ENCODE measurements at regions not wholly inside any gene's neighbourhood (a gene's known extent, or its start where the extent isn't known, plus 50 kb on each side); places are given as distances from the start of the nearest gene placed in this dataset.
"Not testable (repeated sequence)": the region's sequence is repeated elsewhere in the genome, so short reads cannot be mapped to it uniquely, and the experiment has no call there.

- H3K27ac ChIP-seq (ENCODE audit: low read depth, low read length) = no peak overlapping the region
- peaks cover 13% of the 10 kb centered on the region for H3K4me1 Mint-ChIP-seq
- no peaks in the 10 kb centered on the region for H3K27me3 Mint-ChIP-seq (ENCODE audit: insufficient read depth)
- TF ChIP-seq, protein P1, sequence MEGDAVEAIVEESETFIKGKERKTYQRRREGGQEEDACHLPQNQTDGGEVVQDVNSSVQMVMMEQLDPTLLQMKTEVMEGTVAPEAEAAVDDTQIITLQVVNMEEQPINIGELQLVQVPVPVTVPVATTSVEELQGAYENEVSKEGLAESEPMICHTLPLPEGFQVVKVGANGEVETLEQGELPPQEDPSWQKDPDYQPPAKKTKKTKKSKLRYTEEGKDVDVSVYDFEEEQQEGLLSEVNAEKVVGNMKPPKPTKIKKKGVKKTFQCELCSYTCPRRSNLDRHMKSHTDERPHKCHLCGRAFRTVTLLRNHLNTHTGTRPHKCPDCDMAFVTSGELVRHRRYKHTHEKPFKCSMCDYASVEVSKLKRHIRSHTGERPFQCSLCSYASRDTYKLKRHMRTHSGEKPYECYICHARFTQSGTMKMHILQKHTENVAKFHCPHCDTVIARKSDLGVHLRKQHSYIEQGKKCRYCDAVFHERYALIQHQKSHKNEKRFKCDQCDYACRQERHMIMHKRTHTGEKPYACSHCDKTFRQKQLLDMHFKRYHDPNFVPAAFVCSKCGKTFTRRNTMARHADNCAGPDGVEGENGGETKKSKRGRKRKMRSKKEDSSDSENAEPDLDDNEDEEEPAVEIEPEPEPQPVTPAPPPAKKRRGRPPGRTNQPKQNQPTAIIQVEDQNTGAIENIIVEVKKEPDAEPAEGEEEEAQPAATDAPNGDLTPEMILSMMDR (conservative IDR thresholded peaks at IDR 0.05) = no peak
- H3K27me3 ChIP-seq (ENCODE audit: control insufficient read depth, insufficient read depth, low read length, poor library complexity, severe bottlenecking) = no peaks in the 10 kb centered on the region
- H3K9me3 ChIP-seq (ENCODE audit: control insufficient read depth, low read length) = peaks cover 15% of the 10 kb centered on the region
- DNase-seq = no peak
- no peak overlapping the region for H3K9ac ChIP-seq (ENCODE audit: extremely low read depth, low read length, poor library complexity, severe bottlenecking)
- H3K27ac Mint-ChIP-seq = no peak overlapping the region
- no peak overlapping the region for H3K4me3 Mint-ChIP-seq
- no peak overlapping the region for H3K4me3 ChIP-seq (ENCODE audit: low read length)
- no peaks in the 10 kb centered on the region for H3K36me3 ChIP-seq (ENCODE audit: control insufficient read depth, insufficient read depth, low read length)
- 93 to 100% methylated on average over 1 to 2 of the region's 2 CpGs for WGBS, 2 experiments (ENCODE audit: insufficient coverage in 1 of 2, insufficient read length in 1 of 2)
- peaks cover 9% of the 10 kb centered on the region for H3K36me3 Mint-ChIP-seq (ENCODE audit: low read depth)
- H3K4me1 ChIP-seq (ENCODE audit: control insufficient read depth, insufficient read depth, low read length) = peaks cover 7% of the 10 kb centered on the region
- H3K9me3 Mint-ChIP-seq = peaks cover 22% of the 10 kb centered on the region
These were observed 515.2 kb upstream of the FANCL start for GRCh38 chr2:58756336-58756735.

- H3K4me1 ChIP-seq (ENCODE audit: control insufficient read depth, insufficient read depth, low read length); H3K9ac ChIP-seq (ENCODE audit: extremely low read depth, low read length, poor library complexity, severe bottlenecking); H3K27ac Mint-ChIP-seq; H3K27me3 Mint-ChIP-seq (ENCODE audit: insufficient read depth); H3K36me3 ChIP-seq (ENCODE audit: control insufficient read depth, insufficient read depth, low read length); H3K36me3 Mint-ChIP-seq (ENCODE audit: low read depth); DNase-seq; H3K4me1 Mint-ChIP-seq; H3K27me3 ChIP-seq (ENCODE audit: control insufficient read depth, insufficient read depth, low read length, poor library complexity, severe bottlenecking); H3K4me3 Mint-ChIP-seq; H3K4me3 ChIP-seq (ENCODE audit: low read length); H3K27ac ChIP-seq (ENCODE audit: low read depth, low read length): not testable (repeated sequence)
- peaks cover 28% of the 10 kb centered on the region for H3K9me3 Mint-ChIP-seq
- H3K9me3 ChIP-seq (ENCODE audit: control insufficient read depth, low read length) = peaks cover 16% of the 10 kb centered on the region
- 46 to 47% methylated on average over 2 of the region's 2 CpGs for WGBS, 2 experiments (ENCODE audit: insufficient coverage in 1 of 2, insufficient read length in 1 of 2)
These were observed 511.4 kb upstream of the FANCL start for GRCh38 chr2:58752507-58752906.

GRCh38 chr2:58751676-58752075 is 510.6 kb upstream of the FANCL start:
- not testable (repeated sequence) for H3K4me3 Mint-ChIP-seq, H3K27ac Mint-ChIP-seq

GRCh38 chr2:58749041-58749440 is 507.9 kb upstream of the FANCL start:
- H3K27ac ChIP-seq (ENCODE audit: low read depth, low read length) = no peak overlapping the region
- no peak for DNase-seq
- no peak overlapping the region for H3K9ac ChIP-seq (ENCODE audit: extremely low read depth, low read length, poor library complexity, severe bottlenecking)
- H3K36me3 ChIP-seq (ENCODE audit: control insufficient read depth, insufficient read depth, low read length) = no peaks in the 10 kb centered on the region
- H3K4me3 Mint-ChIP-seq = no peak overlapping the region
- H3K4me3 ChIP-seq (ENCODE audit: low read length) = no peak overlapping the region
- H3K4me1 ChIP-seq (ENCODE audit: control insufficient read depth, insufficient read depth, low read length) = no peaks in the 10 kb centered on the region
- no peak overlapping the region for H3K27ac Mint-ChIP-seq
- no peaks in the 10 kb centered on the region for H3K27me3 Mint-ChIP-seq (ENCODE audit: insufficient read depth)
- H3K9me3 ChIP-seq (ENCODE audit: control insufficient read depth, low read length) = peaks cover 16% of the 10 kb centered on the region
- TF ChIP-seq, protein P1 (conservative IDR thresholded peaks at IDR 0.05) = no peak
- H3K9me3 Mint-ChIP-seq = peaks cover 36% of the 10 kb centered on the region
- H3K4me1 Mint-ChIP-seq = peaks cover 4% of the 10 kb centered on the region
- H3K36me3 Mint-ChIP-seq (ENCODE audit: low read depth) = peaks cover 14% of the 10 kb centered on the region
- no peaks in the 10 kb centered on the region for H3K27me3 ChIP-seq (ENCODE audit: control insufficient read depth, insufficient read depth, low read length, poor library complexity, severe bottlenecking)

More at GRCh38 chr2:58751676-58752075, 510.6 kb upstream of the FANCL start:
- H3K4me3 ChIP-seq (ENCODE audit: low read length); H3K4me1 ChIP-seq (ENCODE audit: control insufficient read depth, insufficient read depth, low read length); H3K4me1 Mint-ChIP-seq; H3K9ac ChIP-seq (ENCODE audit: extremely low read depth, low read length, poor library complexity, severe bottlenecking); DNase-seq; H3K27ac ChIP-seq (ENCODE audit: low read depth, low read length); H3K27me3 ChIP-seq (ENCODE audit: control insufficient read depth, insufficient read depth, low read length, poor library complexity, severe bottlenecking); H3K36me3 ChIP-seq (ENCODE audit: control insufficient read depth, insufficient read depth, low read length); H3K27me3 Mint-ChIP-seq (ENCODE audit: insufficient read depth); H3K36me3 Mint-ChIP-seq (ENCODE audit: low read depth): not testable (repeated sequence)
- WGBS, 2 experiments (ENCODE audit: insufficient coverage in 1 of 2, insufficient read length in 1 of 2) = 83 to 86% methylated on average over 1 to 3 of the region's 3 CpGs
- H3K9me3 Mint-ChIP-seq = peaks cover 28% of the 10 kb centered on the region
- H3K9me3 ChIP-seq (ENCODE audit: control insufficient read depth, low read length) = peaks cover 16% of the 10 kb centered on the region

DNA sequence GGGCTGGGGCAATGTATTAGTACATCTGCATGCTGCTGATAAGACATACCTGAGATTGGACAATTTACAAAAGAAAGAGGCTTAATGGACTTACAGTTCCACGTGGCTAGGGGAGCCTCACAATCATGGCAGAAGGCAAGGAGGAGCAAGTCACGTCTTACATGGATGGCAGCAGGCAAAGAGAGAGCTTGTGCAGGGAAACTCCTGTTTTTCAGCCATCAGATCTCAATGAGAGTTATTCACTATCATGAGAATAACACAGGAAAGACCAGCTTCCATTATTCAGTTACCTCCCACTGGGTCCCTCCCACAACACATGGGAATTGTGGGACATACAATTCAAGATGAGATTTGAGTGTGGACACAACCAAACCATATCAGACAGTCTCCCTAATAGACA is 504.2 kb upstream of the FANCL start:
- H3K4me1 Mint-ChIP-seq; H3K4me3 Mint-ChIP-seq; DNase-seq; H3K9ac ChIP-seq (ENCODE audit: extremely low read depth, low read length, poor library complexity, severe bottlenecking); H3K27ac Mint-ChIP-seq; H3K36me3 Mint-ChIP-seq (ENCODE audit: low read depth); H3K27ac ChIP-seq (ENCODE audit: low read depth, low read length); H3K36me3 ChIP-seq (ENCODE audit: control insufficient read depth, insufficient read depth, low read length); H3K4me3 ChIP-seq (ENCODE audit: low read length); H3K9me3 Mint-ChIP-seq; H3K27me3 Mint-ChIP-seq (ENCODE audit: insufficient read depth); H3K27me3 ChIP-seq (ENCODE audit: control insufficient read depth, insufficient read depth, low read length, poor library complexity, severe bottlenecking); H3K9me3 ChIP-seq (ENCODE audit: control insufficient read depth, low read length); H3K4me1 ChIP-seq (ENCODE audit: control insufficient read depth, insufficient read depth, low read length): not testable (repeated sequence)
- 85 to 92% methylated on average over 2 of the region's 2 CpGs for WGBS, 2 experiments (ENCODE audit: insufficient coverage in 1 of 2, insufficient read length in 1 of 2)

All from endodermal cell (in vitro differentiated cells).